ENCODE measurements at regions not wholly inside any gene's neighbourhood (a gene's known extent, or its start where the extent isn't known, plus 50 kb on each side); places are given as distances from the start of the nearest gene placed in this dataset.
A peak's percentile ranks its signal among the peaks of the same experiment; 100 is the strongest.

DNA sequence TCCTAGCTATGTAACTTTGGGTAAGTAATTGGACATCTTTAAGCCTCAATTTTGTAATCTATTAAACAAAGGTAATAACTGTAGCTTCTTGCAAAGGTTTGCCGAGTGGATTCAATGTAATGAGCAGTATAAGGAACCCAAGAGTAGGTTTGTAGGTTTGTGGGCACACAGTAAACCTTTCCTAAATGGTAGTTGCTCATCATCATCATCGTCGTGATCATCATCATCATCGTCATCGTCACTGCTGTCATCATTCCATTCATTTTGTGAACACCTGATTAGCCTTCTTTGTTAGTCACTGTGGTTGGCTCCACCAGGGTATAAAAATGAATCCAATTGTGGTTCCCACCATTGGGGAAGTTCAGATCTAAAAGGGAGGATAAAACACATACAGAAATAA is 223.1 kb upstream of the KIRREL3 start (continued):
- TF ChIP-seq, protein P1, sequence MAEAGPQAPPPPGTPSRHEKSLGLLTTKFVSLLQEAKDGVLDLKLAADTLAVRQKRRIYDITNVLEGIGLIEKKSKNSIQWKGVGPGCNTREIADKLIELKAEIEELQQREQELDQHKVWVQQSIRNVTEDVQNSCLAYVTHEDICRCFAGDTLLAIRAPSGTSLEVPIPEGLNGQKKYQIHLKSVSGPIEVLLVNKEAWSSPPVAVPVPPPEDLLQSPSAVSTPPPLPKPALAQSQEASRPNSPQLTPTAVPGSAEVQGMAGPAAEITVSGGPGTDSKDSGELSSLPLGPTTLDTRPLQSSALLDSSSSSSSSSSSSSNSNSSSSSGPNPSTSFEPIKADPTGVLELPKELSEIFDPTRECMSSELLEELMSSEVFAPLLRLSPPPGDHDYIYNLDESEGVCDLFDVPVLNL (CRISPR knock-in tag; IDR thresholded peaks at IDR 0.05; ENCODE audit: borderline replicate concordance, low read depth) = no peak
- TF ChIP-seq, protein P2, sequence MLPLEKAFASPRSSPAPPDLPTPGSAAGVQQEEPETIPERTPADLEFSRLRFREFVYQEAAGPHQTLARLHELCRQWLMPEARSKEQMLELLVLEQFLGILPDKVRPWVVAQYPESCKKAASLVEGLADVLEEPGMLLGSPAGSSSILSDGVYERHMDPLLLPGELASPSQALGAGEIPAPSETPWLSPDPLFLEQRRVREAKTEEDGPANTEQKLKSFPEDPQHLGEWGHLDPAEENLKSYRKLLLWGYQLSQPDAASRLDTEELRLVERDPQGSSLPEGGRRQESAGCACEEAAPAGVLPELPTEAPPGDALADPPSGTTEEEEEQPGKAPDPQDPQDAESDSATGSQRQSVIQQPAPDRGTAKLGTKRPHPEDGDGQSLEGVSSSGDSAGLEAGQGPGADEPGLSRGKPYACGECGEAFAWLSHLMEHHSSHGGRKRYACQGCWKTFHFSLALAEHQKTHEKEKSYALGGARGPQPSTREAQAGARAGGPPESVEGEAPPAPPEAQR (CRISPR knock-in tag; IDR thresholded peaks at IDR 0.05) = no peak
- TF ChIP-seq TEAD4 (CRISPR knock-in tag; IDR thresholded peaks at IDR 0.05) (no peak), ZNF317 (CRISPR knock-in tag; IDR thresholded peaks at IDR 0.05; ENCODE audit: borderline replicate concordance, low read depth) (no peak), CREM (CRISPR knock-in tag; IDR thresholded peaks at IDR 0.05) (no peak), CREB1 (CRISPR knock-in tag; IDR thresholded peaks at IDR 0.05) (no peak)
- TF ChIP-seq, protein P3, sequence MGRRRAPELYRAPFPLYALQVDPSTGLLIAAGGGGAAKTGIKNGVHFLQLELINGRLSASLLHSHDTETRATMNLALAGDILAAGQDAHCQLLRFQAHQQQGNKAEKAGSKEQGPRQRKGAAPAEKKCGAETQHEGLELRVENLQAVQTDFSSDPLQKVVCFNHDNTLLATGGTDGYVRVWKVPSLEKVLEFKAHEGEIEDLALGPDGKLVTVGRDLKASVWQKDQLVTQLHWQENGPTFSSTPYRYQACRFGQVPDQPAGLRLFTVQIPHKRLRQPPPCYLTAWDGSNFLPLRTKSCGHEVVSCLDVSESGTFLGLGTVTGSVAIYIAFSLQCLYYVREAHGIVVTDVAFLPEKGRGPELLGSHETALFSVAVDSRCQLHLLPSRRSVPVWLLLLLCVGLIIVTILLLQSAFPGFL (CRISPR knock-in tag; IDR thresholded peaks at IDR 0.05; ENCODE audit: borderline replicate concordance) = no peak

DNA sequence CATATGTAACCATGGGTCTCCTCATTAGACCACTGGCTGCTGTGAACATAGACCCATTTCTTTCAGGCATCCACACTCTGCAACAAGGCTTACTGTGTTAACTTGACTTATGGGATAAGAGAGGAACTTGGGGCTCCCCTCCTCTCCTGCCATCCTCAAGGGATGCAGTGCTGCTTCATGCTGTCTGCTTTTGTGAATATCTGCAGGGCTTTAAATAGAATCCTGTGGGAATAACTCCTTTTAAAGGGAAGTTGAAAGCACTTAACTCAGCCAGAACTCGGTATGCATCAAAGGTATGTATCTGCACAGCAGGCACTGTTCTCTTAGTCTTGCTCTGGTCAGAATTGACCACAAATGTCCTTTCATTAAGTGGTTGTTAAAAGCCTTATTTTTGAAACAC is 222.5 kb upstream of the KIRREL3 start:
- no peaks in the 10 kb centered on the region for H3K36me3 Mint-ChIP-seq
- peaks cover 6% of the 10 kb centered on the region for H3K4me1 Mint-ChIP-seq
- TF ChIP-seq, protein P4, sequence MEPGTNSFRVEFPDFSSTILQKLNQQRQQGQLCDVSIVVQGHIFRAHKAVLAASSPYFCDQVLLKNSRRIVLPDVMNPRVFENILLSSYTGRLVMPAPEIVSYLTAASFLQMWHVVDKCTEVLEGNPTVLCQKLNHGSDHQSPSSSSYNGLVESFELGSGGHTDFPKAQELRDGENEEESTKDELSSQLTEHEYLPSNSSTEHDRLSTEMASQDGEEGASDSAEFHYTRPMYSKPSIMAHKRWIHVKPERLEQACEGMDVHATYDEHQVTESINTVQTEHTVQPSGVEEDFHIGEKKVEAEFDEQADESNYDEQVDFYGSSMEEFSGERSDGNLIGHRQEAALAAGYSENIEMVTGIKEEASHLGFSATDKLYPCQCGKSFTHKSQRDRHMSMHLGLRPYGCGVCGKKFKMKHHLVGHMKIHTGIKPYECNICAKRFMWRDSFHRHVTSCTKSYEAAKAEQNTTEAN (CRISPR knock-in tag; IDR thresholded peaks at IDR 0.05) = no peak
- TF ChIP-seq, protein P5, sequence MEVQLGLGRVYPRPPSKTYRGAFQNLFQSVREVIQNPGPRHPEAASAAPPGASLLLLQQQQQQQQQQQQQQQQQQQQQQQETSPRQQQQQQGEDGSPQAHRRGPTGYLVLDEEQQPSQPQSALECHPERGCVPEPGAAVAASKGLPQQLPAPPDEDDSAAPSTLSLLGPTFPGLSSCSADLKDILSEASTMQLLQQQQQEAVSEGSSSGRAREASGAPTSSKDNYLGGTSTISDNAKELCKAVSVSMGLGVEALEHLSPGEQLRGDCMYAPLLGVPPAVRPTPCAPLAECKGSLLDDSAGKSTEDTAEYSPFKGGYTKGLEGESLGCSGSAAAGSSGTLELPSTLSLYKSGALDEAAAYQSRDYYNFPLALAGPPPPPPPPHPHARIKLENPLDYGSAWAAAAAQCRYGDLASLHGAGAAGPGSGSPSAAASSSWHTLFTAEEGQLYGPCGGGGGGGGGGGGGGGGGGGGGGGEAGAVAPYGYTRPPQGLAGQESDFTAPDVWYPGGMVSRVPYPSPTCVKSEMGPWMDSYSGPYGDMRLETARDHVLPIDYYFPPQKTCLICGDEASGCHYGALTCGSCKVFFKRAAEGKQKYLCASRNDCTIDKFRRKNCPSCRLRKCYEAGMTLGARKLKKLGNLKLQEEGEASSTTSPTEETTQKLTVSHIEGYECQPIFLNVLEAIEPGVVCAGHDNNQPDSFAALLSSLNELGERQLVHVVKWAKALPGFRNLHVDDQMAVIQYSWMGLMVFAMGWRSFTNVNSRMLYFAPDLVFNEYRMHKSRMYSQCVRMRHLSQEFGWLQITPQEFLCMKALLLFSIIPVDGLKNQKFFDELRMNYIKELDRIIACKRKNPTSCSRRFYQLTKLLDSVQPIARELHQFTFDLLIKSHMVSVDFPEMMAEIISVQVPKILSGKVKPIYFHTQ (CRISPR knock-in tag; IDR thresholded peaks at IDR 0.05) = no peak
- H3K9me3 Mint-ChIP-seq = 0 out of 2 replicates have a peak, but pooled peaks cover 3% of the 10 kb centered on the region
- DNase-seq (ENCODE audit: low spot score) (no peak), ATAC-seq (peak; percentile 38)
- CTCF ChIA-PET = no interaction called here
- no peak overlapping the region for H3K4me3 Mint-ChIP-seq
- peaks cover 2% of the 10 kb centered on the region for H3K27me3 Mint-ChIP-seq (ENCODE audit: low read depth)
- no peak overlapping the region for H3K27ac Mint-ChIP-seq
- POLR2A ChIA-PET = no interaction called here

DNA sequence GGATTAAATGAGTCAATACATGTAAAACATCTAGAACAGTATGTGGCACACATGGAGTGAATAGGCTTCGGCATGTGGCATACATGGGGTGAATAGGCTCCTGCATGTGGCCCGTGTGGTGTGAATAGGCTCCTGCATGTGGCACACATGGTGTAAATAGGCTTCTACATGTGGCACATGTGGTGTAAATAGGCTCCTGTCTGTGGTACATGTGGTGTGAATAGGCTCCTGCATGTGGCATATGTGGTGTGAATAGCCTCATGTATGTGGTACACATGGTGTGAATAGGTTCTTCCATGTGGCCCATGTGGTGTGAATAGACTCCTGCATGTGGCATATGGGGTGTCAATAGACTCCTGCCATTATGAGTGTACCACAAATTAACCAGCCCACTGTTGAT is 219.1 kb upstream of the KIRREL3 start:
- DNase-seq (ENCODE audit: low spot score) (no peak), ATAC-seq (no peak)
- POLR2A ChIA-PET = no interaction called here
- no peaks in the 10 kb centered on the region for H3K36me3 Mint-ChIP-seq
- 0 out of 2 replicates have a peak, but pooled peaks cover 3% of the 10 kb centered on the region for H3K9me3 Mint-ChIP-seq
- H3K4me1 Mint-ChIP-seq = peaks cover 11% of the 10 kb centered on the region
- CTCF ChIA-PET = no interaction called here
- no peak overlapping the region for H3K27ac Mint-ChIP-seq
- TF ChIP-seq NFATC4 (CRISPR knock-in tag; IDR thresholded peaks at IDR 0.05) (no peak), NR2C2 (CRISPR knock-in tag; IDR thresholded peaks at IDR 0.05) (no peak), RELA (CRISPR knock-in tag; IDR thresholded peaks at IDR 0.05; ENCODE audit: borderline replicate concordance) (no peak), FOXP1 (CRISPR knock-in tag; IDR thresholded peaks at IDR 0.05; ENCODE audit: borderline replicate concordance) (no peak), EMX1 (CRISPR knock-in tag; IDR thresholded peaks at IDR 0.05) (no peak), HMGA2 (CRISPR knock-in tag; IDR thresholded peaks at IDR 0.05) (no peak)
- TF ChIP-seq, protein P6, sequence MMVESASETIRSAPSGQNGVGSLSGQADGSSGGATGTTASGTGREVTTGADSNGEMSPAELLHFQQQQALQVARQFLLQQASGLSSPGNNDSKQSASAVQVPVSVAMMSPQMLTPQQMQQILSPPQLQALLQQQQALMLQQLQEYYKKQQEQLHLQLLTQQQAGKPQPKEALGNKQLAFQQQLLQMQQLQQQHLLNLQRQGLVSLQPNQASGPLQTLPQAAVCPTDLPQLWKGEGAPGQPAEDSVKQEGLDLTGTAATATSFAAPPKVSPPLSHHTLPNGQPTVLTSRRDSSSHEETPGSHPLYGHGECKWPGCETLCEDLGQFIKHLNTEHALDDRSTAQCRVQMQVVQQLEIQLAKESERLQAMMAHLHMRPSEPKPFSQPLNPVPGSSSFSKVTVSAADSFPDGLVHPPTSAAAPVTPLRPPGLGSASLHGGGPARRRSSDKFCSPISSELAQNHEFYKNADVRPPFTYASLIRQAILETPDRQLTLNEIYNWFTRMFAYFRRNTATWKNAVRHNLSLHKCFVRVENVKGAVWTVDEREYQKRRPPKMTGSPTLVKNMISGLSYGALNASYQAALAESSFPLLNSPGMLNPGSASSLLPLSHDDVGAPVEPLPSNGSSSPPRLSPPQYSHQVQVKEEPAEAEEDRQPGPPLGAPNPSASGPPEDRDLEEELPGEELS (CRISPR knock-in tag; IDR thresholded peaks at IDR 0.05) = no peak
- TF ChIP-seq, protein P7, sequence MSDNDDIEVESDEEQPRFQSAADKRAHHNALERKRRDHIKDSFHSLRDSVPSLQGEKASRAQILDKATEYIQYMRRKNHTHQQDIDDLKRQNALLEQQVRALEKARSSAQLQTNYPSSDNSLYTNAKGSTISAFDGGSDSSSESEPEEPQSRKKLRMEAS (CRISPR knock-in tag; IDR thresholded peaks at IDR 0.05) = no peak
- TF ChIP-seq, protein P8, sequence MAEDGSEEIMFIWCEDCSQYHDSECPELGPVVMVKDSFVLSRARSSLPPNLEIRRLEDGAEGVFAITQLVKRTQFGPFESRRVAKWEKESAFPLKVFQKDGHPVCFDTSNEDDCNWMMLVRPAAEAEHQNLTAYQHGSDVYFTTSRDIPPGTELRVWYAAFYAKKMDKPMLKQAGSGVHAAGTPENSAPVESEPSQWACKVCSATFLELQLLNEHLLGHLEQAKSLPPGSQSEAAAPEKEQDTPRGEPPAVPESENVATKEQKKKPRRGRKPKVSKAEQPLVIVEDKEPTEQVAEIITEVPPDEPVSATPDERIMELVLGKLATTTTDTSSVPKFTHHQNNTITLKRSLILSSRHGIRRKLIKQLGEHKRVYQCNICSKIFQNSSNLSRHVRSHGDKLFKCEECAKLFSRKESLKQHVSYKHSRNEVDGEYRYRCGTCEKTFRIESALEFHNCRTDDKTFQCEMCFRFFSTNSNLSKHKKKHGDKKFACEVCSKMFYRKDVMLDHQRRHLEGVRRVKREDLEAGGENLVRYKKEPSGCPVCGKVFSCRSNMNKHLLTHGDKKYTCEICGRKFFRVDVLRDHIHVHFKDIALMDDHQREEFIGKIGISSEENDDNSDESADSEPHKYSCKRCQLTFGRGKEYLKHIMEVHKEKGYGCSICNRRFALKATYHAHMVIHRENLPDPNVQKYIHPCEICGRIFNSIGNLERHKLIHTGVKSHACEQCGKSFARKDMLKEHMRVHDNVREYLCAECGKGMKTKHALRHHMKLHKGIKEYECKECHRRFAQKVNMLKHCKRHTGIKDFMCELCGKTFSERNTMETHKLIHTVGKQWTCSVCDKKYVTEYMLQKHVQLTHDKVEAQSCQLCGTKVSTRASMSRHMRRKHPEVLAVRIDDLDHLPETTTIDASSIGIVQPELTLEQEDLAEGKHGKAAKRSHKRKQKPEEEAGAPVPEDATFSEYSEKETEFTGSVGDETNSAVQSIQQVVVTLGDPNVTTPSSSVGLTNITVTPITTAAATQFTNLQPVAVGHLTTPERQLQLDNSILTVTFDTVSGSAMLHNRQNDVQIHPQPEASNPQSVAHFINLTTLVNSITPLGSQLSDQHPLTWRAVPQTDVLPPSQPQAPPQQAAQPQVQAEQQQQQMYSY (CRISPR knock-in tag; IDR thresholded peaks at IDR 0.05) = no peak
- TF ChIP-seq, protein P9, sequence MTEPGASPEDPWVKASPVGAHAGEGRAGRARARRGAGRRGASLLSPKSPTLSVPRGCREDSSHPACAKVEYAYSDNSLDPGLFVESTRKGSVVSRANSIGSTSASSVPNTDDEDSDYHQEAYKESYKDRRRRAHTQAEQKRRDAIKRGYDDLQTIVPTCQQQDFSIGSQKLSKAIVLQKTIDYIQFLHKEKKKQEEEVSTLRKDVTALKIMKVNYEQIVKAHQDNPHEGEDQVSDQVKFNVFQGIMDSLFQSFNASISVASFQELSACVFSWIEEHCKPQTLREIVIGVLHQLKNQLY (CRISPR knock-in tag; IDR thresholded peaks at IDR 0.05) = no peak
- peaks cover 2% of the 10 kb centered on the region for H3K27me3 Mint-ChIP-seq (ENCODE audit: low read depth)
- no peak overlapping the region for H3K4me3 Mint-ChIP-seq

Data from WTC11 (cell line).